Adipocyte (in vitro differentiated cells): ENCODE measurements at regions not wholly inside any gene's neighbourhood (a gene's known extent, or its start where the extent isn't known, plus 50 kb on each side); places are given as distances from the start of the nearest gene placed in this dataset.

ENCODE experiments used
- DNase-seq: peaks from one replicate; pipeline ENCODE4 v3.0.0-alpha.2; 2015; ENCODE audit warnings: low read depth
- H3K27me3 ChIP-seq: replicated peaks from 2 replicates; pipeline ENCODE4 v1.7.0; 2013; ENCODE audit warnings: mild to moderate bottlenecking, low read length, moderate library complexity; ENCODE audit not compliant: control insufficient read depth, insufficient read depth
- H3K36me3 ChIP-seq: 2 replicates; pipeline ENCODE4 v1.7.0; 2013; ENCODE audit warnings: low read length, mild to moderate bottlenecking, moderate library complexity; ENCODE audit not compliant: control insufficient read depth, insufficient read depth, severe bottlenecking
- H3K4me1 ChIP-seq: 2 replicates; pipeline ENCODE4 v1.7.0; 2013; ENCODE audit warnings: mild to moderate bottlenecking, low read length, moderate library complexity; ENCODE audit not compliant: control insufficient read depth, insufficient read depth
- H3K4me3 ChIP-seq: 2 replicates; pipeline ENCODE4 v1.7.0; 2013; ENCODE audit warnings: mild to moderate bottlenecking, low read length, moderate library complexity
- H3K9ac ChIP-seq: 2 replicates; pipeline ENCODE4 v1.7.0; 2013; ENCODE audit warnings: mild to moderate bottlenecking, low read length, moderate library complexity
- H3K9me3 ChIP-seq: 2 replicates; pipeline ENCODE4 v1.7.0; 2013; ENCODE audit warnings: mild to moderate bottlenecking, low read length, moderate library complexity; ENCODE audit not compliant: control insufficient read depth

DNA sequence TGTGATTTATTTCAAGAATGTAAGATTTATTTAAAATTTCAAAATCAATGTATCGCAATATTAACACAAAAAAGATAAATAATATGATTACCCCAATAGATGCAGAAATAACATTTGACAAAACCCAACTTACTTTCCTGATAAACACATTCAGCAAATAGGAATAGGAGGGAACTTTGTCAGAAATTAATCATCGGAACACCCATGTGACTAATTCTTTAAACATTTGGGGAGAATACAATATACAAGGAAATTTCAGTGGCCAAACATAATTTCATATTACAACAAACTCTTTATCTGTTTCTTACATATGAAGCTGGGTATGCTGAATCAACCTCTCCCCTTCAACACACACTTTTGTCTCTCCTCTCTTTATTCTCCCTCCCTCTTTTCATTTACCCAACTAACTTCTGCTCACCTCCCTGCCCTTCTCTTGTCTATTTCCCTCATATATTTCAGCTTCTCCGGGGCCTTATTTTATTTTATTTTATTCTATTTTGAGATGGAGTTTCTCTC is 309.6 kb upstream of the CNTNAP5 start:
- DNase-seq: no peak
- Histone ChIP-seq H3K4me1 (no peaks in the 10 kb centered on the region), H3K9me3 (peaks cover 4% of the 10 kb centered on the region), H3K9ac (no peak overlapping the region), H3K27me3 (no peaks in the 10 kb centered on the region), H3K4me3 (no peak overlapping the region), H3K36me3 (no peaks in the 10 kb centered on the region)

DNA sequence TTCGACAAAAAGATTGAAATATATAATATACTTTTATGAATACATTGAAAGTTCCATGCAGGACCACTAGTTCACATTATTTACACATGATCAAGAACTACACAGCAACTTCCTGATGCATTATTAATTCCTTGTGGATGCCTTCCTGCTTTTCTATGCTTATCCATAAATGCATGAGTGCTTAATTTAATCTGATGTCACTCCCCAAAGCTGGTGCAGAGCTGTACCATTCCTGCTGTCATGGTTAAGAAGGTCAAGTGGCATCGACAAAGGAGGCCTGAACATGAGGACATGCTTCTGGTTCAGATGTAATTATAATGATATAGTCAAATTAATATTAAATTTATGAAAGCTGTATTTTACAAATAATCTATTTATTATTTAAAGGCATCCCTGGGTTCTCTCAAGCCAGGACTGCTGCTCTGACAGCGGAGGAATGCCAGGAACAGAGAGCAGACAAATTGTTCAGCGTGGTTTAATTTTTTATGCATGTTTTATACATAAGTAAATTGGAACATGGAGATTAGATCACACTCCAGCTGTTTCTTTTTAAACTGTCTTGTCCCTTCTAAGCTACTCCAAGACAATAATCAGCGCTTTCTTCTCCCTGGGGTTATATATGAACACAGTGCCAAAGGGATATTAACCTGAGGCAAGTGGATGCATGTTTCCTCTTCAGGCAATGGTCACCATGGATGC is 307.3 kb upstream of the CNTNAP5 start:
- no peak for DNase-seq
- H3K9me3 ChIP-seq: peaks cover 4% of the 10 kb centered on the region
- no peaks in the 10 kb centered on the region for H3K27me3 ChIP-seq
- H3K4me1 ChIP-seq: no peaks in the 10 kb centered on the region
- no peak overlapping the region for H3K9ac ChIP-seq
- H3K36me3 ChIP-seq: no peaks in the 10 kb centered on the region
- H3K4me3 ChIP-seq: no peak overlapping the region

DNA sequence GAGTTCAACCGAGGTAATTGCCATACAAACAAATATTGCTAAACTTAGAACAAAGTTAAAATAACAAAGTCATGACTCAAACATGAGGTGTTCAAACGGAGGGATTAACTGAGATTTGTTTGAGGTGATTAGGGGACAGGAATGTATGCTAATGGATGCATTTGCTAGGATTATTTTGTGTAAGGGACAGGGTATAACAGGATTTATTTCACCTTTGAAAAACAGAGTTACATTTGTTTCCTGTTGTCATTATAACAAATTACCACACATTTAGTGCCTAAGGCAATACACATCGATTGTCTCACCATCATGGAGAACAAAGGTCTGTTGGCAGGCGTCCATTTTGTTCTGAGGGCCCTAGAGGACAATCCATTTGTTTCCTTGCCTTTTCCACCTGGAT is 304.3 kb upstream of the CNTNAP5 start:
- Histone ChIP-seq H3K27me3 (no peaks in the 10 kb centered on the region), H3K9ac (no peak overlapping the region), H3K4me3 (no peak overlapping the region), H3K4me1 (no peaks in the 10 kb centered on the region), H3K9me3 (peaks cover 4% of the 10 kb centered on the region), H3K36me3 (no peaks in the 10 kb centered on the region)
- no peak for DNase-seq

DNA sequence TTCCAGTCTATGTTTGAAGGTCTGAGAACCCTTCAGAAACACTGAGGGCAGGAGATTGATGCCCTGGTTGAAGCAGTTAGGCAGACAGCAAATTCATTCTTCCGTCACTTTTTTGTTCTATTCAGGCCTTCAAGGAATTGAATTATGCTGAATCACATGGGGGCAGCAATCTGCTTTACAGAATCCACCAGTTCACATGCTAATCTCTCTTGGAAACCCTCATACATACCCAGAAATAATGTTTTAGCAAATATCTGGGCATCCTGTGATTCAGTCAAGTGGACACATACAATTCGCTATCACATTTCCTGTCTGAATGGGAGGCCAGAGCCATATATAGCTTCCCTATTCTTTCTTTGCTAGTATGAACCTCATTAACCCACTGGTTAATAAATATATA is 301.4 kb upstream of the CNTNAP5 start:
- no peaks in the 10 kb centered on the region for H3K4me1 ChIP-seq
- no peak overlapping the region for H3K9ac ChIP-seq
- H3K27me3 ChIP-seq: no peaks in the 10 kb centered on the region
- H3K9me3 ChIP-seq: peaks cover 4% of the 10 kb centered on the region
- no peak for DNase-seq
- no peaks in the 10 kb centered on the region for H3K36me3 ChIP-seq
- no peak overlapping the region for H3K4me3 ChIP-seq

DNA sequence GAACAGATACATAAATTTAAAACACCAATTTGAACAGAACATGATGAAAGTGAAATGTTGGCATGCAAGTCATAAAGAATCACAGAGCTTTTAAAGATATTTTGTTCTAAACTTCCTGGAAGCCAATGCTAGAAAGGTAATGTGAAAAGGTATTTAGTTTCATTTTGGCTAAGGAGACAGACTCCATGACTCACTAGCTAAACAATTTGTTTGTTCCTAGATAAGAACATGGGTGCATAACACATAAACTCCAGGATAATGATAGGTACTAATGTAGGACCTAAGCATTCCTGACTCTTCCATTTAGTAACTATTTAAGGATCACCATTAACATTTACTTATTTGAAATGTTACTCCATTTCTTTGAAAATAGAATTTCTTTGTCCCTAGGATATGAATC is 292.5 kb upstream of the CNTNAP5 start:
- no peak overlapping the region for H3K9ac ChIP-seq
- no peaks in the 10 kb centered on the region for H3K36me3 ChIP-seq
- H3K9me3 ChIP-seq: no peaks in the 10 kb centered on the region
- H3K4me3 ChIP-seq: no peak overlapping the region
- no peaks in the 10 kb centered on the region for H3K4me1 ChIP-seq
- DNase-seq: no peak
- no peaks in the 10 kb centered on the region for H3K27me3 ChIP-seq

DNA sequence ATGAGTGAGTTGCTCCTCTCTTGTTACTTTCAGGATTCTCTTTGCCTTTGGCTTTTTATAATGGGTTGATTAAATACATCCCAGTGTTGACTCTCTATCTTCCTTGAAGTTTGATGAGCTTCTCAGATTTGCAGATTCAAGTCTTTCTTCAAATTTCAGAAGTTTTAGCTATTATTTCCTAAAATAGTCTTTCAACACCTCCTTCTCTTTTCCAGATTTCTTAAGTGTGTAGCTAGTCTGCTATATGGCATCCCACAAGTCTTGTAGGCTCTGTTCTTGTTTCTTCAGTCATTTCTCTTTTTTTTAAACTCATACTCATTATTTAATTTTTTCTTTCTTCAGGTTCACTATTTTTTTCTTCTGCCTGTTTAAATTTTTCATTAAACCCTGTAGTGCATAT is 287.7 kb upstream of the CNTNAP5 start:
- Histone ChIP-seq H3K27me3 (no peaks in the 10 kb centered on the region), H3K4me1 (peaks cover 11% of the 10 kb centered on the region), H3K4me3 (no peak overlapping the region), H3K9ac (no peak overlapping the region), H3K9me3 (no peaks in the 10 kb centered on the region), H3K36me3 (no peaks in the 10 kb centered on the region)
- no peak for DNase-seq

DNA sequence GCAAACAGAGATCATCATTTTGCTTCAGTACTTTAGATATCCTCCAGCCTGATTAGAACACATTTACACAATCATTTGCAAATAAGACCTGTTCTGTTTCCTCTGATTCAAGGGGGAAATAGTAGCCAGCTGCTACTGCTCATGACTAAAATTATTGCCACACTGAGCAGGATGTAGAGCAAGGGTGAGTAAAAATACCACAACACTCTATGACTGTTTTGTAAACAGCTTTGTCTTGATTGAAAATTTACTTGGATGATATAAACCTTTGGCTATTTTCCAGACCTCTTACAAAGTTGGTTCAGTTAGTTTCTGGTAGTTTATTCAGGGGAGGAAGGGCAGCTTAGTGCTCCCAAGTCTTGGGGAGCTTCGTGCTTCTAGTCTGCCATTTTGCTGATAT is 286.4 kb upstream of the CNTNAP5 start:
- no peak overlapping the region for H3K4me3 ChIP-seq
- H3K9ac ChIP-seq: no peak overlapping the region
- H3K36me3 ChIP-seq: no peaks in the 10 kb centered on the region
- no peaks in the 10 kb centered on the region for H3K9me3 ChIP-seq
- H3K27me3 ChIP-seq: no peaks in the 10 kb centered on the region
- DNase-seq: no peak
- H3K4me1 ChIP-seq: peaks cover 11% of the 10 kb centered on the region

DNA sequence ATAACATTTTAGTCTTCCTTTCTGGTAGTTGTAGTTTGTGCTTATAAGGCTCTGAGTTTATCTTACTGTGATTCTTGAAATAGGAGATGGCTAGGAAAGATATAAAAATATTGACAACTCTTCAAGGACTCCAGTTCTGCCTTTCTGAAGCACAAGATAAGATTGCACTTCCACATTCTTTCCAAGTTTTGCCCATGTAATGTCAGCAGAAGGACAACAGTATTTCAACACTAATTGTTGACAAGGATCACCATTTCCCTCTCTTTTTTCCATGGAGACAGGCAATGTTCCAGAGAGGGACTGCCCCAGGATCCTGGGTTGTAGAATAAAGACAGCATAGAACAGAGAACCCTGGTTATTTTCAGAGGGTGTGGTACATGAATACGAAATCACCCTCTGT is 279.1 kb upstream of the CNTNAP5 start:
- Histone ChIP-seq H3K9me3 (no peaks in the 10 kb centered on the region), H3K4me1 (no peaks in the 10 kb centered on the region), H3K27me3 (no peaks in the 10 kb centered on the region), H3K36me3 (no peaks in the 10 kb centered on the region), H3K9ac (no peak overlapping the region), H3K4me3 (no peak overlapping the region)
- DNase-seq: no peak

DNA sequence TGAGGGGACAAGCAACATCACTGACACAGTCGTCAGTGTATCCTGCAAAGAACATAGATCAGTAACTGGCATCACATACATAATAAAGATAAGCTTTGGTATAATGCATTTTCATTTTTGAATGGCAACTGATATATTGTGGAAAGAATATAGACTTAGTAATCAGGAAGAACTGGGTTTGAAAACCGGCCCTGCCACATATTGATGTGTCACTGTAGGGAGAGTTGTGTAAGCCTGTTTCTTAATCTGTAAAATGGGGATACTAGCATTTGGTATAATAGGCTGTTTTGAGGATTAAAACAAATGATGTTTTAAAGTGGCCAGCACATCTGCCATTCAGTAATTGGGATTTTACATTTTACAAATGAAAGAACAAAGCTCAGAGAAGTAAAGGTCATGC is 277.8 kb upstream of the CNTNAP5 start:
- H3K4me3 ChIP-seq: no peak overlapping the region
- no peak for DNase-seq
- H3K9me3 ChIP-seq: no peaks in the 10 kb centered on the region
- no peaks in the 10 kb centered on the region for H3K27me3 ChIP-seq
- no peaks in the 10 kb centered on the region for H3K4me1 ChIP-seq
- H3K36me3 ChIP-seq: no peaks in the 10 kb centered on the region
- H3K9ac ChIP-seq: no peak overlapping the region

DNA sequence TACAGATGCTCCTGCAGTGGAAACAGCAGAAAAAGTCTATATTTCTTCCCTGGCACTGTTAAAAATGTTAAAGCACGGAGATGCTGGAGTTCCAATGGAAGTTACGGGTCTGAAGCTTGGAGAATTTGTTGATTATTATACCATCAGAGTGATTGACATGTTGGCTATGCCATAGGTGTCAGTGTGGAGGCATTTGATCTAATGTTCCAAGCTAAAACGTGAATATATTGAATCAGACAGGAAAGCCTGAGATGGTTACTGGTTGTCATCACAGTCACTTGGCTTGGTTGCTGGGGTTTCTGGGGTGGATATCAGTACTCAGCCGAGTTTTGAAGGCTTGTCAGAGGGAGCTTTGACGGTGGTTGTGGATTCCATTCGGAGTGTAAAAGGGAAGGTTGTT is 262.9 kb upstream of the CNTNAP5 start:
- Histone ChIP-seq H3K4me1 (no peaks in the 10 kb centered on the region), H3K36me3 (no peaks in the 10 kb centered on the region), H3K9me3 (peaks cover 15% of the 10 kb centered on the region), H3K27me3 (no peaks in the 10 kb centered on the region), H3K4me3 (no peak overlapping the region), H3K9ac (no peak overlapping the region)
- DNase-seq: no peak

DNA sequence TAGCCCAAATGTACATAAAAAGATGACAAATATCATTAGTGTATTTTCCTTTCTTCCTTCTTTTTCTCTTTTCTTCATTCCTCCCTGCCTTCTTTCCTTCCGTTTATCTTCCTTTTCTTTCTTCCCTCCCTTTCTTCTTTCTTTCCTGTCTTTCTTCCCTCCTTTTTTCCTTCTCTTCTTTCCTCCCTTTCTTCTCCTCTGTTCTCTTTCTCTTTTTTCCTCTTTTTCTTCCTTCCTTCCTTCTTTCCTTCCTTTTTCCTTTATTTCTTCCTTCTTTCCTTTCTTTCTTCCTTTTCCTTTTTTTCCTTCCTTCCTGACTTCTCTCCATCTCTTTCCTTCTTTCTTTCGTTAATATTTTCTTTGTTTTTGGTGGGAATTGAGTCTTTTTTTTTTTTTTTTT is 256.9 kb upstream of the CNTNAP5 start:
- H3K4me3 ChIP-seq: no peak overlapping the region
- H3K4me1 ChIP-seq: no peaks in the 10 kb centered on the region
- no peak overlapping the region for H3K9ac ChIP-seq
- no peaks in the 10 kb centered on the region for H3K36me3 ChIP-seq
- H3K27me3 ChIP-seq: no peaks in the 10 kb centered on the region
- peaks cover 8% of the 10 kb centered on the region for H3K9me3 ChIP-seq
- no peak for DNase-seq

DNA sequence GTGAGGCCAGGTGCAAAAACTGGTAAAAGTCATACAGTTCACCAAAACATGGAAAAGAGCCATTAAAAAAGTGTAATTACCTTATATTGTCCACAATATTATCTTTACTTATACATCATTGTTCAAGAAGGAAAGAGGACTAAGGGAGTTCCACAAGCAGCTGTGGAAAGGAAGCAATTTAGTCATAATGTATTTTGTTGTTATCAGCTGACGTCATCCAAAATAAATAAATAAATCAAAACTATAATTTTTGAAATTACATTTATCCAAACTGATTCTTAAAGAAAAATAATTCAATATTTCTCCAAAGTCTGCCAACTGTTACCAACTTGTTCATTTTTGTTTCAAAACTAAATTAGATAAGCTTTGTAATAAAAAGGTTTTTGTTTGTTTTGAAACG is 256.1 kb upstream of the CNTNAP5 start:
- Histone ChIP-seq H3K36me3 (no peaks in the 10 kb centered on the region), H3K4me1 (no peaks in the 10 kb centered on the region), H3K27me3 (no peaks in the 10 kb centered on the region), H3K4me3 (no peak overlapping the region), H3K9me3 (peaks cover 6% of the 10 kb centered on the region), H3K9ac (no peak overlapping the region)
- no peak for DNase-seq
